AG04449 (cell line): ENCODE measurements at regions not wholly inside any gene's neighbourhood (a gene's known extent, or its start where the extent isn't known, plus 50 kb on each side); places are given as distances from the start of the nearest gene placed in this dataset.

Source experiments
- CTCF ChIA-PET: fragments of 350-600 bp; formaldehyde crosslinking; extraction: SDS; loops from one replicate; lab custom pipeline; 2021; ENCODE audit warnings: antibody characterized with exemption; lab: Yijun Ruan, JAX
- POLR2A ChIA-PET: fragments of 400-600, 350-600 bp; formaldehyde crosslinking; extraction: SDS; loops from one replicate; lab custom pipeline; 2020; ENCODE audit warnings: antibody characterized with exemption, inconsistent platforms; lab: Yijun Ruan, JAX
- DNase-seq: peaks from one replicate; pipeline ENCODE4 v3.0.0-alpha.2; 2010; ENCODE audit warnings: low read depth, low spot score
- H3K4me3 ChIP-seq: 2 replicates; pipeline ENCODE4 v1.5.1; 2011; ENCODE audit warnings: low read depth, mild to moderate bottlenecking, control low read depth, low read length
- CTCF ChIP-seq: IDR thresholded peaks from one replicate; pipeline ENCODE4 v1.5.1; 2011; ENCODE audit warnings: mild to moderate bottlenecking, moderate library complexity, low read length, control low read depth, inconsistent platforms; ENCODE audit not compliant: insufficient read depth; ENCODE audit errors: missing control alignments

- ChIA-PET CTCF (no interaction called here), POLR2A (no interaction called here)
- DNase-seq: no peak
- TF ChIP-seq CTCF: no peak
- no peak overlapping the region for H3K4me3 ChIP-seq
Observed at GRCh38 chr16:82459580-82460256, 167.1 kb upstream of the CDH13 start.

- ChIA-PET POLR2A (interaction anchor here (0.9 kb wide), 1 partner anchor 17 kb away, joined by 3 read pairs; no protein-coding TSS in a partner anchor), CTCF (interaction anchor here (0.7 to 2.9 kb wide), 24 partner anchors 8 to 946 kb away, joined by 3 to 30 read pairs (median 6); no protein-coding TSS in a partner anchor)
- TF ChIP-seq CTCF: peak; percentile 79
- no peak overlapping the region for H3K4me3 ChIP-seq
- DNase-seq: no peak
Observed at GRCh38 chr16:82456683-82457082, 170.1 kb upstream of the CDH13 start.

DNA sequence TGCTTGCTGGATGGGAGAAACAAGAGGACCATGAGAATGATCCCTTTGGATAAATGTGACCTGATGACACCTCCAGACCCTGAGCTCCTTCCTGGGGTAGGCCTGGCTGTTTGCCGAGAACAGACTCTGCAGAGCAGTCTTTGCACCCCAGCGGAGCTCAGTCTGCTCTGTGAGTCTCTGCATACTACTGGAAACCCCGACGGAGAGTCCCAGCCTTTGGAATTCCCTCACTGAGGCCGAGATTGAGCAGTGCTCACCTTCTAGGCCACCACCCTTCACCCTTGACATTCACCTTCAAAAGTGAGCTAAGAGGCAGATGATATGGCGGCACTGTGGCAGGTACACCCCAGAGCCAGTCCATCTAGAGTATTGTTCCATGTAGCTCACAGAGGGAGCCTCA lies 172.2 kb upstream of the CDH13 start:
- TF ChIP-seq CTCF: no peak
- no peak for DNase-seq
- ChIA-PET CTCF (interaction anchor here (1.2 kb wide), 1 partner anchor 13 kb away, joined by 3 read pairs; no protein-coding TSS in a partner anchor), POLR2A (interaction anchor here (0.6 kb wide), 1 partner anchor 187 kb away, joined by 3 read pairs; no protein-coding TSS in a partner anchor)
- H3K4me3 ChIP-seq: no peak overlapping the region

DNA sequence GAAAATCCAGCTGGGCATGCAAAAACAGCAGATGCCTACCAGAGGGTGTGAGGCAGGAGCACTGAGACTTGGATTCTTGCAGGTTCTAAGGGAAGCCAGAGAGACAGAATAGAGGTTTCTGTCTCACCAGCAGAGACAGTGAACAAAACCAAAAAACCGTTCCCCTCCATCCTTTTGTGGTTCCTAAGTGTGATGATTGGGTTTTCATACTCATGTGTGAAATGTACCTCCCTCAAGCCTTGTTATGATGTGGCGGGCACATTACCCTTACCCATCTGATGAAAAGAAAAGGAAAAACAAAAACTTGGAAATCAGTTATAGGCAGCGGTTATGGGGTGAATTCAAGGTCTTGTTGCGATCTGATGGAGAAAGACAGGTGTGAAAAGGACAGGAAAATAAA lies 172.6 kb upstream of the CDH13 start:
- POLR2A ChIA-PET: interaction anchor here (0.6 kb wide), 1 partner anchor 188 kb away, joined by 3 read pairs; no protein-coding TSS in a partner anchor
- no peak for DNase-seq
- CTCF ChIA-PET: interaction anchor here (1.2 kb wide), 1 partner anchor 12 kb away, joined by 3 read pairs; no protein-coding TSS in a partner anchor
- TF ChIP-seq CTCF: no peak
- no peak overlapping the region for H3K4me3 ChIP-seq

- ChIA-PET CTCF (interaction anchor here (0.6 to 1.7 kb wide), 3 partner anchors 9 to 1423 kb away, joined by 3 to 6 read pairs (median 3); no protein-coding TSS in a partner anchor), POLR2A (no interaction called here)
Observed at GRCh38 chr16:82452004-82452756, 174.6 kb upstream of the CDH13 start.

More at GRCh38 chr16:82452004-82452756, 174.6 kb upstream of the CDH13 start:
- TF ChIP-seq CTCF: no peak
- no peak overlapping the region for H3K4me3 ChIP-seq
- no peak for DNase-seq
